ENCODE measurements at regions not wholly inside any gene's neighbourhood (a gene's known extent, or its start where the extent isn't known, plus 50 kb on each side); places are given as distances from the start of the nearest gene placed in this dataset.

DNA sequence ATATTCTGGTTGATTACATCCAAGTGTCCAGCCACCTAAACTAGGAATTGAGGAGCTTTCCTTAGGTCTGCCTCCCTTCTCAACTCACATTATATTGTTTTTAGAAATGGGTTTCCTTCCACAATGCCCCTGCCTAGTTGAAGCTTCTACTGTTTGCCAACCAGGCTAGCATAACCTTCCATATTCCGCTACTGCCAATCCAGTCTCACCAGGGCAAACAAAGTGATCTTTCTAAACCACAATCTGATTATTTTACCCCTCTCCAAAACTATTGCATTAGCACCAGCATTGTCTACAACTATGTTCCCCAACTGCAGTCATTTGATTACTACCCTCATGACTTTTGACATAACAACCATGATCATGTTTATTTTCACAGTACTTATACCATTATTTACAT lies 115.8 kb upstream of the RASEF start:
- Histone ChIP-seq H2AFZ (ENCODE audit: low read depth, low read length, poor library complexity, severe bottlenecking) (no peak overlapping the region), H3K79me2 (ENCODE audit: insufficient read depth, low read length) (no peaks in the 10 kb centered on the region), H4K20me1 (ENCODE audit: insufficient read depth) (no peaks in the 10 kb centered on the region; the same call in 1 of the 2 replicates), H3K4me3 (replicated peaks in 1 of 2; ENCODE audit: low read depth in 1 of 2, low read length in 2 of 2) (no peak overlapping the region), H3K27me3 (ENCODE audit: insufficient read depth, low read length) (no peaks in the 10 kb centered on the region), H3K9me2 (ENCODE audit: insufficient read depth) (no peaks in the 10 kb centered on the region), H3K4me1 (ENCODE audit: control insufficient read depth in 1 of 2, insufficient read depth in 2 of 2, low read length in 2 of 2) (no peaks in the 10 kb centered on the region), H3K9me3 (ENCODE audit: control insufficient read depth in 1 of 2, insufficient read depth in 1 of 2, low read depth in 1 of 2, low read length in 2 of 2) (no peaks in the 10 kb centered on the region; a peak in 1 of 4 replicates), H3K27ac (ENCODE audit: low read depth, low read length) (no peak overlapping the region), H3K36me3 (ENCODE audit: control insufficient read depth in 1 of 2, insufficient read depth in 2 of 2, low read length in 2 of 2) (no peaks in the 10 kb centered on the region), H3K4me2 (ENCODE audit: low read length) (no peak overlapping the region), H3K9ac (ENCODE audit: low read length) (no peak overlapping the region)
- ChIA-PET RAD21 (ENCODE audit: low non-redundant PET in 1 of 2, low total read pairs in 2 of 2, uncharacterized antibody in 2 of 2, unreplicated experiment in 2 of 2) (no interaction called here), CTCF (no interaction called here), POLR2A (no interaction called here)
- TF ChIP-seq RAD21 (IDR thresholded peaks at IDR 0.05; ENCODE audit: low read depth) (no peak), TCF7L2 (IDR thresholded peaks at IDR 0.05; ENCODE audit: borderline replicate concordance, extremely low read depth, insufficient read depth, insufficient read length) (no peak), YY1 (IDR thresholded peaks at IDR 0.05; ENCODE audit: extremely low read depth, insufficient replicate concordance, low read depth, low read length) (no peak), CBX3 (IDR thresholded peaks at IDR 0.05; ENCODE audit: low read depth) (no peak), SIN3A (IDR thresholded peaks at IDR 0.05; ENCODE audit: low read depth) (no peak), ELF1 (IDR thresholded peaks at IDR 0.05; ENCODE audit: borderline replicate concordance, low read depth) (no peak), CEBPB (IDR thresholded peaks at IDR 0.05; ENCODE audit: low read depth) (no peak), SP1 (IDR thresholded peaks at IDR 0.05; ENCODE audit: low read depth) (no peak), EGR1 (IDR thresholded peaks at IDR 0.05; ENCODE audit: low read depth) (no peak), POLR2AphosphoS5 (IDR thresholded peaks at IDR 0.05; ENCODE audit: low read depth, low read length) (no peak), ZNF274 (IDR thresholded peaks at IDR 0.05; ENCODE audit: low read depth, low read length) (no peak), EZH2phosphoT487 (IDR thresholded peaks at IDR 0.05; ENCODE audit: borderline replicate concordance) (no peak), ZFX (IDR thresholded peaks at IDR 0.05) (no peak)
- TF ChIP-seq, protein P1, sequence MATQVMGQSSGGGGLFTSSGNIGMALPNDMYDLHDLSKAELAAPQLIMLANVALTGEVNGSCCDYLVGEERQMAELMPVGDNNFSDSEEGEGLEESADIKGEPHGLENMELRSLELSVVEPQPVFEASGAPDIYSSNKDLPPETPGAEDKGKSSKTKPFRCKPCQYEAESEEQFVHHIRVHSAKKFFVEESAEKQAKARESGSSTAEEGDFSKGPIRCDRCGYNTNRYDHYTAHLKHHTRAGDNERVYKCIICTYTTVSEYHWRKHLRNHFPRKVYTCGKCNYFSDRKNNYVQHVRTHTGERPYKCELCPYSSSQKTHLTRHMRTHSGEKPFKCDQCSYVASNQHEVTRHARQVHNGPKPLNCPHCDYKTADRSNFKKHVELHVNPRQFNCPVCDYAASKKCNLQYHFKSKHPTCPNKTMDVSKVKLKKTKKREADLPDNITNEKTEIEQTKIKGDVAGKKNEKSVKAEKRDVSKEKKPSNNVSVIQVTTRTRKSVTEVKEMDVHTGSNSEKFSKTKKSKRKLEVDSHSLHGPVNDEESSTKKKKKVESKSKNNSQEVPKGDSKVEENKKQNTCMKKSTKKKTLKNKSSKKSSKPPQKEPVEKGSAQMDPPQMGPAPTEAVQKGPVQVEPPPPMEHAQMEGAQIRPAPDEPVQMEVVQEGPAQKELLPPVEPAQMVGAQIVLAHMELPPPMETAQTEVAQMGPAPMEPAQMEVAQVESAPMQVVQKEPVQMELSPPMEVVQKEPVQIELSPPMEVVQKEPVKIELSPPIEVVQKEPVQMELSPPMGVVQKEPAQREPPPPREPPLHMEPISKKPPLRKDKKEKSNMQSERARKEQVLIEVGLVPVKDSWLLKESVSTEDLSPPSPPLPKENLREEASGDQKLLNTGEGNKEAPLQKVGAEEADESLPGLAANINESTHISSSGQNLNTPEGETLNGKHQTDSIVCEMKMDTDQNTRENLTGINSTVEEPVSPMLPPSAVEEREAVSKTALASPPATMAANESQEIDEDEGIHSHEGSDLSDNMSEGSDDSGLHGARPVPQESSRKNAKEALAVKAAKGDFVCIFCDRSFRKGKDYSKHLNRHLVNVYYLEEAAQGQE (IDR thresholded peaks at IDR 0.05; ENCODE audit: low read depth): no peak
- TF ChIP-seq, protein P2, sequence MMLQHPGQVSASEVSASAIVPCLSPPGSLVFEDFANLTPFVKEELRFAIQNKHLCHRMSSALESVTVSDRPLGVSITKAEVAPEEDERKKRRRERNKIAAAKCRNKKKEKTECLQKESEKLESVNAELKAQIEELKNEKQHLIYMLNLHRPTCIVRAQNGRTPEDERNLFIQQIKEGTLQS (IDR thresholded peaks at IDR 0.05): no peak
- TF ChIP-seq, protein P3, sequence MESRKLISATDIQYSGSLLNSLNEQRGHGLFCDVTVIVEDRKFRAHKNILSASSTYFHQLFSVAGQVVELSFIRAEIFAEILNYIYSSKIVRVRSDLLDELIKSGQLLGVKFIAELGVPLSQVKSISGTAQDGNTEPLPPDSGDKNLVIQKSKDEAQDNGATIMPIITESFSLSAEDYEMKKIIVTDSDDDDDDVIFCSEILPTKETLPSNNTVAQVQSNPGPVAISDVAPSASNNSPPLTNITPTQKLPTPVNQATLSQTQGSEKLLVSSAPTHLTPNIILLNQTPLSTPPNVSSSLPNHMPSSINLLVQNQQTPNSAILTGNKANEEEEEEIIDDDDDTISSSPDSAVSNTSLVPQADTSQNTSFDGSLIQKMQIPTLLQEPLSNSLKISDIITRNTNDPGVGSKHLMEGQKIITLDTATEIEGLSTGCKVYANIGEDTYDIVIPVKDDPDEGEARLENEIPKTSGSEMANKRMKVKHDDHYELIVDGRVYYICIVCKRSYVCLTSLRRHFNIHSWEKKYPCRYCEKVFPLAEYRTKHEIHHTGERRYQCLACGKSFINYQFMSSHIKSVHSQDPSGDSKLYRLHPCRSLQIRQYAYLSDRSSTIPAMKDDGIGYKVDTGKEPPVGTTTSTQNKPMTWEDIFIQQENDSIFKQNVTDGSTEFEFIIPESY (IDR thresholded peaks at IDR 0.05; ENCODE audit: extremely low read depth, insufficient replicate concordance, low read length): no peak
- TF ChIP-seq, protein P4, sequence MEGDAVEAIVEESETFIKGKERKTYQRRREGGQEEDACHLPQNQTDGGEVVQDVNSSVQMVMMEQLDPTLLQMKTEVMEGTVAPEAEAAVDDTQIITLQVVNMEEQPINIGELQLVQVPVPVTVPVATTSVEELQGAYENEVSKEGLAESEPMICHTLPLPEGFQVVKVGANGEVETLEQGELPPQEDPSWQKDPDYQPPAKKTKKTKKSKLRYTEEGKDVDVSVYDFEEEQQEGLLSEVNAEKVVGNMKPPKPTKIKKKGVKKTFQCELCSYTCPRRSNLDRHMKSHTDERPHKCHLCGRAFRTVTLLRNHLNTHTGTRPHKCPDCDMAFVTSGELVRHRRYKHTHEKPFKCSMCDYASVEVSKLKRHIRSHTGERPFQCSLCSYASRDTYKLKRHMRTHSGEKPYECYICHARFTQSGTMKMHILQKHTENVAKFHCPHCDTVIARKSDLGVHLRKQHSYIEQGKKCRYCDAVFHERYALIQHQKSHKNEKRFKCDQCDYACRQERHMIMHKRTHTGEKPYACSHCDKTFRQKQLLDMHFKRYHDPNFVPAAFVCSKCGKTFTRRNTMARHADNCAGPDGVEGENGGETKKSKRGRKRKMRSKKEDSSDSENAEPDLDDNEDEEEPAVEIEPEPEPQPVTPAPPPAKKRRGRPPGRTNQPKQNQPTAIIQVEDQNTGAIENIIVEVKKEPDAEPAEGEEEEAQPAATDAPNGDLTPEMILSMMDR (IDR thresholded peaks at IDR 0.05 in 2 of 3, conservative IDR thresholded peaks at IDR 0.05 in 1 of 3; ENCODE audit: borderline replicate concordance in 1 of 3, insufficient read depth in 1 of 3, low read depth in 2 of 3, low read length in 2 of 3): no peak
- DNase-seq (ENCODE audit: low read depth, low spot score) (no peak), ATAC-seq (no peak)
- BruUV-seq (replicated peaks): no TSS peak
- intact Hi-C loops (cut with micrococcal nuclease): no loop called here

Data from HCT116 (cell line).